ENCODE measurements at regions not wholly inside any gene's neighbourhood (a gene's known extent, or its start where the extent isn't known, plus 50 kb on each side); places are given as distances from the start of the nearest gene placed in this dataset.

DNA sequence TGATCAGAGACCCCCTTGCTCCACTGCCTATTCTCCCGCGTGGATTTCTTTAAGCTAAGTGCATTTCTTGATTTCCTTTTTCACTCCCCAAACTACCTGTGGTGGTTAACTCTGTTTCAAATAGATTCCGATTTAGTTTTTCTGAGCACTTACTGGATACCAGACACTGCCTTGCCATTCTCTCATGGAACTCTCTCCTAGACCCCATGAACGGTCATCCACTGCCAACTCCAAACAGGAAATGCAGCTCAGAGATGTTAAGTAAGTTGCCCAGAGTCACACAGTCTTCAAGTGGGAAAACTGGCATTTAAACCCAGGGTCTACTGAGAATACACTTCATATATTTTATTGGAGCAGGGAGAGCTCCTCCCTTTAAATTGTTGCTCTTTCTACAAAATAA is 199.4 kb downstream of the MAF start:
- H3K9me3 ChIP-seq (ENCODE audit: control insufficient read depth, insufficient read depth, low read length), result peaks cover 30% of the 10 kb centered on the region
- no peak for ATAC-seq (ENCODE audit: low read depth)
- in situ Hi-C loops (cut with MboI; ENCODE audit: low sequenced_read_pairs) (no loop called here), intact Hi-C loops (cut with micrococcal nuclease) (no loop called here), dilution Hi-C loops (cut with HindIII; ENCODE audit: low sequenced_read_pairs, unreplicated experiment) (no loop called here)
- H3K27ac ChIP-seq (ENCODE audit: insufficient read depth, low read length), result no peak overlapping the region
- no peak overlapping the region for H4K5ac ChIP-seq (ENCODE audit: low read depth, low read length)
- no peak overlapping the region for H2AK5ac ChIP-seq (ENCODE audit: low read depth, low read length)
- H3K9me1 ChIP-seq (ENCODE audit: insufficient read depth, low read length), result no peaks in the 10 kb centered on the region
- no peak overlapping the region for H2BK15ac ChIP-seq (ENCODE audit: low read depth, low read length)
- no peaks in the 10 kb centered on the region for H3K27me3 ChIP-seq (ENCODE audit: control insufficient read depth, insufficient read depth, low read length)
- no peaks in the 10 kb centered on the region for H3K36me3 ChIP-seq (ENCODE audit: control insufficient read depth, insufficient read depth, low read length)
- H3K14ac ChIP-seq (replicated peaks; ENCODE audit: low read depth, low read length), result no peak overlapping the region
- H3K4me2 ChIP-seq (ENCODE audit: low read depth, low read length), result no peak overlapping the region
- H2AFZ ChIP-seq (replicated peaks; ENCODE audit: low read length, poor library complexity), result no peak overlapping the region
- no peak overlapping the region for H4K91ac ChIP-seq (ENCODE audit: insufficient read depth, low read depth, low read length)
- no peak overlapping the region for H2BK20ac ChIP-seq (ENCODE audit: low read depth, low read length)
- H3K23ac ChIP-seq (ENCODE audit: low read depth, low read length), result no peak overlapping the region
- H3K79me1 ChIP-seq (ENCODE audit: low read depth in 1 of 2, low read length in 2 of 2), result no peaks in the 10 kb centered on the region
- TF ChIP-seq FOS (IDR thresholded peaks at IDR 0.05; ENCODE audit: low read depth, low read length), result no peak
- no peak for TF ChIP-seq POLR2A (IDR thresholded peaks at IDR 0.05; ENCODE audit: low read depth, low read length)
- no peak for TF ChIP-seq SMC3 (IDR thresholded peaks at IDR 0.05; ENCODE audit: low read depth, low read length)
- TF ChIP-seq, protein P1, sequence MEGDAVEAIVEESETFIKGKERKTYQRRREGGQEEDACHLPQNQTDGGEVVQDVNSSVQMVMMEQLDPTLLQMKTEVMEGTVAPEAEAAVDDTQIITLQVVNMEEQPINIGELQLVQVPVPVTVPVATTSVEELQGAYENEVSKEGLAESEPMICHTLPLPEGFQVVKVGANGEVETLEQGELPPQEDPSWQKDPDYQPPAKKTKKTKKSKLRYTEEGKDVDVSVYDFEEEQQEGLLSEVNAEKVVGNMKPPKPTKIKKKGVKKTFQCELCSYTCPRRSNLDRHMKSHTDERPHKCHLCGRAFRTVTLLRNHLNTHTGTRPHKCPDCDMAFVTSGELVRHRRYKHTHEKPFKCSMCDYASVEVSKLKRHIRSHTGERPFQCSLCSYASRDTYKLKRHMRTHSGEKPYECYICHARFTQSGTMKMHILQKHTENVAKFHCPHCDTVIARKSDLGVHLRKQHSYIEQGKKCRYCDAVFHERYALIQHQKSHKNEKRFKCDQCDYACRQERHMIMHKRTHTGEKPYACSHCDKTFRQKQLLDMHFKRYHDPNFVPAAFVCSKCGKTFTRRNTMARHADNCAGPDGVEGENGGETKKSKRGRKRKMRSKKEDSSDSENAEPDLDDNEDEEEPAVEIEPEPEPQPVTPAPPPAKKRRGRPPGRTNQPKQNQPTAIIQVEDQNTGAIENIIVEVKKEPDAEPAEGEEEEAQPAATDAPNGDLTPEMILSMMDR (conservative IDR thresholded peaks at IDR 0.05; ENCODE audit: low read depth, low read length), result no peak
- no peak for TF ChIP-seq CHD1 (IDR thresholded peaks at IDR 0.05; ENCODE audit: low read depth, low read length)
- TF ChIP-seq MAFK (IDR thresholded peaks at IDR 0.05; ENCODE audit: low read depth, low read length), result no peak
- TF ChIP-seq, protein P2, sequence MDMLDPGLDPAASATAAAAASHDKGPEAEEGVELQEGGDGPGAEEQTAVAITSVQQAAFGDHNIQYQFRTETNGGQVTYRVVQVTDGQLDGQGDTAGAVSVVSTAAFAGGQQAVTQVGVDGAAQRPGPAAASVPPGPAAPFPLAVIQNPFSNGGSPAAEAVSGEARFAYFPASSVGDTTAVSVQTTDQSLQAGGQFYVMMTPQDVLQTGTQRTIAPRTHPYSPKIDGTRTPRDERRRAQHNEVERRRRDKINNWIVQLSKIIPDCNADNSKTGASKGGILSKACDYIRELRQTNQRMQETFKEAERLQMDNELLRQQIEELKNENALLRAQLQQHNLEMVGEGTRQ (IDR thresholded peaks at IDR 0.05; ENCODE audit: low read depth, low read length), result no peak
- TF ChIP-seq, protein P3, sequence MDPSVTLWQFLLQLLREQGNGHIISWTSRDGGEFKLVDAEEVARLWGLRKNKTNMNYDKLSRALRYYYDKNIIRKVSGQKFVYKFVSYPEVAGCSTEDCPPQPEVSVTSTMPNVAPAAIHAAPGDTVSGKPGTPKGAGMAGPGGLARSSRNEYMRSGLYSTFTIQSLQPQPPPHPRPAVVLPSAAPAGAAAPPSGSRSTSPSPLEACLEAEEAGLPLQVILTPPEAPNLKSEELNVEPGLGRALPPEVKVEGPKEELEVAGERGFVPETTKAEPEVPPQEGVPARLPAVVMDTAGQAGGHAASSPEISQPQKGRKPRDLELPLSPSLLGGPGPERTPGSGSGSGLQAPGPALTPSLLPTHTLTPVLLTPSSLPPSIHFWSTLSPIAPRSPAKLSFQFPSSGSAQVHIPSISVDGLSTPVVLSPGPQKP (IDR thresholded peaks at IDR 0.05; ENCODE audit: borderline replicate concordance, low read depth, low read length), result no peak
- TF ChIP-seq NFE2L2 (IDR thresholded peaks at IDR 0.05; ENCODE audit: low read depth, low read length), result no peak
- no peak for TF ChIP-seq RCOR1 (IDR thresholded peaks at IDR 0.05; ENCODE audit: insufficient replicate concordance, low read length)
- no peak for TF ChIP-seq MAZ (IDR thresholded peaks at IDR 0.05; ENCODE audit: borderline replicate concordance, low read depth, low read length)
- H2AK9ac ChIP-seq (replicated peaks; ENCODE audit: low read depth, low read length, poor library complexity), result no peak overlapping the region
- no peak overlapping the region for H2BK5ac ChIP-seq (ENCODE audit: low read depth, low read length, poor library complexity, severe bottlenecking)
- no CpG with 5 or more reads among the region's 4 CpGs for WGBS, 2 experiments (ENCODE audit: extremely low coverage in 2 of 2, insufficient read length in 1 of 2)
- no peaks in the 10 kb centered on the region for H3K4me1 ChIP-seq (ENCODE audit: control insufficient read depth, insufficient read depth, low read length)
- H3K4ac ChIP-seq (ENCODE audit: low read depth, low read length), result no peak overlapping the region
- POLR2A ChIA-PET (ENCODE audit: unreplicated experiment), result no interaction called here
- BruUV-seq (replicated peaks), result no TSS peak
- no peak overlapping the region for H3K56ac ChIP-seq (ENCODE audit: extremely low read depth, insufficient read depth, low read length)
- no peak overlapping the region for H3K18ac ChIP-seq (ENCODE audit: low read depth, low read length)
- no peaks in the 10 kb centered on the region for H4K20me1 ChIP-seq (ENCODE audit: insufficient read depth, low read length)
- no peak overlapping the region for H3K4me3 ChIP-seq (ENCODE audit: insufficient read depth, low read depth, low read length)
- CTCF ChIA-PET, result no interaction called here
- no peak for DNase-seq
- no peak overlapping the region for H4K8ac ChIP-seq (ENCODE audit: low read depth in 2 of 2, low read length in 2 of 2)
- H3K9ac ChIP-seq (ENCODE audit: low read depth, low read length), result no peak overlapping the region
- H2BK120ac ChIP-seq (ENCODE audit: low read depth, low read length), result no peak overlapping the region
